ENCODE measurements at regions not wholly inside any gene's neighbourhood (a gene's known extent, or its start where the extent isn't known, plus 50 kb on each side); places are given as distances from the start of the nearest gene placed in this dataset.

DNA sequence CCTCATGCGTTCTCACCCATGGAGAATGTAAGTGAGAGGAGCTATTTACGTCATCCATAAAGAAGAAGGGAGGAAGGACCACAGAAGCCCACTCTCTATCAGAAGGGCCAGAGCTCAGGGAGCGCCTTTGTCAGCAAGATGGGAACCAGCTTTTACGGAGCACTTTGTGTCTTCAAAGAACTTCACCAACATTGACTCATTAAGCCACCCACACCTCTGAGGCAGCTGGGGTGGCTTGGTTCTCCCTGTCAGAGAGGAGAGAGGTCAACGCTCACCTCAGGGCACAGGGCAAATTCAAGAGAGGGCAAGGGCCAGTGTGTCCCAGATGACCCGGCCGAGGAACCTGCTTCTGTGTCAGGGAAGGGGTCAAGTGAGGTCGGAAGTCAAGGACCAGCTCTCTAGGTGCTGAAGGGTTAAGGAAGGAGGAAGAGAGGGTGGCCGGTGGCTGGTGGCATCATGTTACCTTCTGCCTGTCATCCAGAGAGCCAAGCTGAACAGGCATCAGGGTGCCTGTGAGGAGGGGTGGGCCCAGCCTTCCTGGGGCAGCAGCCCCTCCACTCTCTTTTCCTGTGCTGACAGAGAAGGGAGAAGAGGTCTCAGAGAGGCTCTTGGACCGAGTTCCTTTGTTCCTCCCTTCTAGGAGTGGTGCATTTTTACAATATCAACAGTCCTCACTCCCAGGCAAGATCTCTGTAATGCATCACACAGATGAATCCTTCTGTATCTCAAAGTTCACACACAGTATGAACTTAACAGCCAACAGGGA lies 109.0 kb downstream of the ETS2 start:
- TF ChIP-seq, protein P1, sequence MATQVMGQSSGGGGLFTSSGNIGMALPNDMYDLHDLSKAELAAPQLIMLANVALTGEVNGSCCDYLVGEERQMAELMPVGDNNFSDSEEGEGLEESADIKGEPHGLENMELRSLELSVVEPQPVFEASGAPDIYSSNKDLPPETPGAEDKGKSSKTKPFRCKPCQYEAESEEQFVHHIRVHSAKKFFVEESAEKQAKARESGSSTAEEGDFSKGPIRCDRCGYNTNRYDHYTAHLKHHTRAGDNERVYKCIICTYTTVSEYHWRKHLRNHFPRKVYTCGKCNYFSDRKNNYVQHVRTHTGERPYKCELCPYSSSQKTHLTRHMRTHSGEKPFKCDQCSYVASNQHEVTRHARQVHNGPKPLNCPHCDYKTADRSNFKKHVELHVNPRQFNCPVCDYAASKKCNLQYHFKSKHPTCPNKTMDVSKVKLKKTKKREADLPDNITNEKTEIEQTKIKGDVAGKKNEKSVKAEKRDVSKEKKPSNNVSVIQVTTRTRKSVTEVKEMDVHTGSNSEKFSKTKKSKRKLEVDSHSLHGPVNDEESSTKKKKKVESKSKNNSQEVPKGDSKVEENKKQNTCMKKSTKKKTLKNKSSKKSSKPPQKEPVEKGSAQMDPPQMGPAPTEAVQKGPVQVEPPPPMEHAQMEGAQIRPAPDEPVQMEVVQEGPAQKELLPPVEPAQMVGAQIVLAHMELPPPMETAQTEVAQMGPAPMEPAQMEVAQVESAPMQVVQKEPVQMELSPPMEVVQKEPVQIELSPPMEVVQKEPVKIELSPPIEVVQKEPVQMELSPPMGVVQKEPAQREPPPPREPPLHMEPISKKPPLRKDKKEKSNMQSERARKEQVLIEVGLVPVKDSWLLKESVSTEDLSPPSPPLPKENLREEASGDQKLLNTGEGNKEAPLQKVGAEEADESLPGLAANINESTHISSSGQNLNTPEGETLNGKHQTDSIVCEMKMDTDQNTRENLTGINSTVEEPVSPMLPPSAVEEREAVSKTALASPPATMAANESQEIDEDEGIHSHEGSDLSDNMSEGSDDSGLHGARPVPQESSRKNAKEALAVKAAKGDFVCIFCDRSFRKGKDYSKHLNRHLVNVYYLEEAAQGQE (IDR thresholded peaks at IDR 0.05; ENCODE audit: insufficient read depth in 1 of 2, low read depth in 2 of 2, low read length in 1 of 2): no peak
- no peak for TF ChIP-seq POLR2AphosphoS5 (IDR thresholded peaks at IDR 0.05; ENCODE audit: low read depth, low read length)
- no peak for TF ChIP-seq SIN3A (IDR thresholded peaks at IDR 0.05; ENCODE audit: borderline replicate concordance, insufficient read depth, low read depth, low read length)
- H3K27ac ChIP-seq (ENCODE audit: low read length): no peak overlapping the region
- in situ Hi-C loops (cut with HindIII; ENCODE audit: low pct_unique_long_range_greater_than_20kb, low sequenced_read_pairs) (no loop called here), intact Hi-C loops (cut with micrococcal nuclease; ENCODE audit: unreplicated experiment) (no loop called here)
- H3K9me3 ChIP-seq (ENCODE audit: control insufficient read depth, insufficient read depth, low read depth, low read length): no peaks in the 10 kb centered on the region
- no peak for ATAC-seq
- H3K4me1 ChIP-seq (ENCODE audit: control insufficient read depth, insufficient read depth, low read length): no peaks in the 10 kb centered on the region
- H3K4me3 ChIP-seq (ENCODE audit: low read depth in 2 of 2, low read length in 2 of 2): no peak overlapping the region
- no peaks in the 10 kb centered on the region for H3K36me3 ChIP-seq (ENCODE audit: control insufficient read depth, insufficient read depth, low read length)
- CTCF ChIA-PET: no interaction called here
- POLR2A ChIA-PET: no interaction called here
- no peak for DNase-seq (ENCODE audit: low read depth, low spot score)
- no TSS peak for BruUV-seq (replicated peaks)
- H3K27me3 ChIP-seq (ENCODE audit: control insufficient read depth, insufficient read depth, low read length): no peaks in the 10 kb centered on the region

DNA sequence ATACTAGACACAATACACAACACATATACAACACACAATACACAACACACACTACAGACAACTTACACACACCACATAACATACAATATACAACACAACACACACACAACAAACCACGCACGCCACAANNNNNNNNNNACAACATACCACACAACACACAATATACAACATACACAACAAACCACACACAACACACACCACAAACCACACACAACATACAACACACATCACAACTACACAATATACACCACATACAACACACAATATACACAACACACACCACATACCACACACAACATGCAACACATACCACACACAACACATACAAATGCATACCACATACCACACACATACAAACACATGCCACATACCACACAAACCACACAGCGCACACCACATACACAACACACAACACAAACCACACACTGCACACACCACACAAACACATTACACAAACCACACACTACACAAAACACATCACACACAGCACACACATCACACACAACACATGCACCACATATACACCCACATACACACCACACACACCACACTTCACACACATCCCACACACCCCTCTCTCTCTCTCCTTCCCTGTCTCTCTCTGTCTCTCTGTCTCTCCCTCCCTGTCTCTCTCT lies 108.3 kb downstream of the ETS2 start:
- DNase-seq (ENCODE audit: low read depth, low spot score): no peak
- Histone ChIP-seq H3K4me3 (ENCODE audit: low read depth in 2 of 2, low read length in 2 of 2) (no peak overlapping the region), H3K9me3 (ENCODE audit: control insufficient read depth, insufficient read depth, low read depth, low read length) (no peaks in the 10 kb centered on the region), H3K4me1 (ENCODE audit: control insufficient read depth, insufficient read depth, low read length) (no peaks in the 10 kb centered on the region), H3K36me3 (ENCODE audit: control insufficient read depth, insufficient read depth, low read length) (no peaks in the 10 kb centered on the region), H3K27ac (ENCODE audit: low read length) (no peak overlapping the region), H3K27me3 (ENCODE audit: control insufficient read depth, insufficient read depth, low read length) (no peaks in the 10 kb centered on the region)
- no peak for ATAC-seq
- no peak for TF ChIP-seq TCF7L2 (IDR thresholded peaks at IDR 0.05; ENCODE audit: low read depth, low read length)
- no peak for TF ChIP-seq SIN3A (IDR thresholded peaks at IDR 0.05; ENCODE audit: borderline replicate concordance, insufficient read depth, low read depth, low read length)
- TF ChIP-seq POLR2AphosphoS5 (IDR thresholded peaks at IDR 0.05; ENCODE audit: low read depth, low read length): no peak
- TF ChIP-seq, protein P1 (IDR thresholded peaks at IDR 0.05; ENCODE audit: insufficient read depth in 1 of 2, low read depth in 2 of 2, low read length in 1 of 2): no peak
- TF ChIP-seq, protein P2, sequence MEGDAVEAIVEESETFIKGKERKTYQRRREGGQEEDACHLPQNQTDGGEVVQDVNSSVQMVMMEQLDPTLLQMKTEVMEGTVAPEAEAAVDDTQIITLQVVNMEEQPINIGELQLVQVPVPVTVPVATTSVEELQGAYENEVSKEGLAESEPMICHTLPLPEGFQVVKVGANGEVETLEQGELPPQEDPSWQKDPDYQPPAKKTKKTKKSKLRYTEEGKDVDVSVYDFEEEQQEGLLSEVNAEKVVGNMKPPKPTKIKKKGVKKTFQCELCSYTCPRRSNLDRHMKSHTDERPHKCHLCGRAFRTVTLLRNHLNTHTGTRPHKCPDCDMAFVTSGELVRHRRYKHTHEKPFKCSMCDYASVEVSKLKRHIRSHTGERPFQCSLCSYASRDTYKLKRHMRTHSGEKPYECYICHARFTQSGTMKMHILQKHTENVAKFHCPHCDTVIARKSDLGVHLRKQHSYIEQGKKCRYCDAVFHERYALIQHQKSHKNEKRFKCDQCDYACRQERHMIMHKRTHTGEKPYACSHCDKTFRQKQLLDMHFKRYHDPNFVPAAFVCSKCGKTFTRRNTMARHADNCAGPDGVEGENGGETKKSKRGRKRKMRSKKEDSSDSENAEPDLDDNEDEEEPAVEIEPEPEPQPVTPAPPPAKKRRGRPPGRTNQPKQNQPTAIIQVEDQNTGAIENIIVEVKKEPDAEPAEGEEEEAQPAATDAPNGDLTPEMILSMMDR (IDR thresholded peaks at IDR 0.05): no peak
- BruUV-seq (replicated peaks): no TSS peak
- CTCF ChIA-PET: no interaction called here
- in situ Hi-C loops (cut with HindIII; ENCODE audit: low pct_unique_long_range_greater_than_20kb, low sequenced_read_pairs) (no loop called here), intact Hi-C loops (cut with micrococcal nuclease; ENCODE audit: unreplicated experiment) (no loop called here)
- POLR2A ChIA-PET: no interaction called here
